HEK293T (cell line): ENCODE measurements at regions not wholly inside any gene's neighbourhood (a gene's known extent, or its start where the extent isn't known, plus 50 kb on each side); places are given as distances from the start of the nearest gene placed in this dataset.

Experiments used
- FOXM1 ChIP-seq: fragments of 450-650 bp; IDR thresholded peaks from 2 replicates; pipeline ENCODE4 v1.6.1; 2017; ENCODE audit warnings: mild to moderate bottlenecking, borderline replicate concordance
- SP1 ChIP-seq: fragments of 450-650 bp; IDR thresholded peaks from 2 replicates; pipeline ENCODE4 v1.6.1; 2017

DNA sequence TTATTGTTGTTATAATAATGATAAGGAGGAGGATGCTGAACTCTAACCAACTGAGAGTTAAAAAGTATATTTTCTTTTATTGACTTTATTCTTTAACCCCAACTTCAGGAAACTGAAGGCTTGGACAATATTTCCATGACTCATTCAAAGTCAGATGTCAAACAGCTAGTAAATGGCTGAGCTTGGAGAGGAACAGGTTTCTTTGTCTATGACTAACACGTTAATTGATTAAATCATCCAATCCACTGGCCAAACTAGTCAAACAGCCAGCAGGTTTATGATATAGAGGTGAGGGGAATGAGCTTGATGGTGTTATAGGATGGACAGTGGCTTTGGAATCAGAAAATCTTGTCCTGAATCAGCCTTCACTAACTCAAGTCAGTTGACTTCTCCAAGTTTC, 119.1 kb upstream of the WDR11 start:
- TF ChIP-seq FOXM1 (no peak), SP1 (no peak)
